HL-60 (cell line): ENCODE measurements at regions not wholly inside any gene's neighbourhood (a gene's known extent, or its start where the extent isn't known, plus 50 kb on each side); places are given as distances from the start of the nearest gene placed in this dataset.

Source experiments
- POLR2AphosphoS5 ChIP-seq: IDR thresholded peaks from 2 replicates; pipeline ENCODE4 v1.6.1; 2012; ENCODE audit warnings: low read depth
- TF ChIP-seq, protein P1 (sequence below): IDR thresholded peaks from one replicate; pipeline ENCODE4 v1.5.1; 2011; ENCODE audit warnings: low read length, control low read depth, inconsistent platforms; ENCODE audit not compliant: insufficient read depth

DNA sequence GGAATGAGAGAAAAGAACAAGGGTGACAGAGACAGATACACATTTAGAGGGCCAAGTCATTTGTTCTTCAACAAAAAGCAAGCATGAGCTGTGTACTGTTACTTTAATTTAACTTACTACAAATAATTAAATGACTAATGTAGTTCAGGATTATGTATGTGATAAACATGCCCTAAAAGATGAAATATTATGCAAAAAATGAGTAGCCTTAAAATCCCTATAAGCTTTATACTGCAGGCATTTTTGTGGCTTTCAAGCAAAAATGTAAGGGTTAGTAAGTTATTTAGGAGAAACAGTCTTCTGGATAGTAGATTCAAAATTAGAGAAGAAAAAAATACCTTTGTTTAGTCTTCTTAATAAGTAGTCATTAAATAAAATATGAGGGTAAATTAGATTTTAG, 431.2 kb downstream of the CSNK1G3 start:
- TF ChIP-seq POLR2AphosphoS5: no peak
- TF ChIP-seq, protein P1, sequence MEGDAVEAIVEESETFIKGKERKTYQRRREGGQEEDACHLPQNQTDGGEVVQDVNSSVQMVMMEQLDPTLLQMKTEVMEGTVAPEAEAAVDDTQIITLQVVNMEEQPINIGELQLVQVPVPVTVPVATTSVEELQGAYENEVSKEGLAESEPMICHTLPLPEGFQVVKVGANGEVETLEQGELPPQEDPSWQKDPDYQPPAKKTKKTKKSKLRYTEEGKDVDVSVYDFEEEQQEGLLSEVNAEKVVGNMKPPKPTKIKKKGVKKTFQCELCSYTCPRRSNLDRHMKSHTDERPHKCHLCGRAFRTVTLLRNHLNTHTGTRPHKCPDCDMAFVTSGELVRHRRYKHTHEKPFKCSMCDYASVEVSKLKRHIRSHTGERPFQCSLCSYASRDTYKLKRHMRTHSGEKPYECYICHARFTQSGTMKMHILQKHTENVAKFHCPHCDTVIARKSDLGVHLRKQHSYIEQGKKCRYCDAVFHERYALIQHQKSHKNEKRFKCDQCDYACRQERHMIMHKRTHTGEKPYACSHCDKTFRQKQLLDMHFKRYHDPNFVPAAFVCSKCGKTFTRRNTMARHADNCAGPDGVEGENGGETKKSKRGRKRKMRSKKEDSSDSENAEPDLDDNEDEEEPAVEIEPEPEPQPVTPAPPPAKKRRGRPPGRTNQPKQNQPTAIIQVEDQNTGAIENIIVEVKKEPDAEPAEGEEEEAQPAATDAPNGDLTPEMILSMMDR: no peak
